ENCODE measurements at regions not wholly inside any gene's neighbourhood (a gene's known extent, or its start where the extent isn't known, plus 50 kb on each side); places are given as distances from the start of the nearest gene placed in this dataset.

DNA sequence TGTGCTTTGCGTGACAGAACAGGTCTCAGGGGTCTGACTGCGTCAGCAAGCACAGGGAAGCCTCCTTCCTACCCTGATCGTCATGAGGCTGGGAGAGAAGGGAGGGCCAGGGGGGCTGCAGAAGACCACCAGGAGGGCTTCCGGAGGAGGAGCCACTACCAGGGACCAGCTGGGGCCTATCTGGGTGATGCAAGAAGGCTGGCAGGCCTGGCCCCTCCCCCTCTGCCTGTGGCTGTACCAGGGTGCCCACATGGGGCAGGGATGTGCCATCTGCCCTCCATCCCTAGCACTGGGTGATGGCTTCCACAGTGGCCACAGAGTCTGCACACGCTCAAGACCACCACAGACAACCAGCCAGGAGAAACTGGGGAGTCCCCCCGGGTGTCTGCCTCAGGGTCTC lies 116.4 kb upstream of the NKX1-1 start:
- DNase-seq: no peak

DNA sequence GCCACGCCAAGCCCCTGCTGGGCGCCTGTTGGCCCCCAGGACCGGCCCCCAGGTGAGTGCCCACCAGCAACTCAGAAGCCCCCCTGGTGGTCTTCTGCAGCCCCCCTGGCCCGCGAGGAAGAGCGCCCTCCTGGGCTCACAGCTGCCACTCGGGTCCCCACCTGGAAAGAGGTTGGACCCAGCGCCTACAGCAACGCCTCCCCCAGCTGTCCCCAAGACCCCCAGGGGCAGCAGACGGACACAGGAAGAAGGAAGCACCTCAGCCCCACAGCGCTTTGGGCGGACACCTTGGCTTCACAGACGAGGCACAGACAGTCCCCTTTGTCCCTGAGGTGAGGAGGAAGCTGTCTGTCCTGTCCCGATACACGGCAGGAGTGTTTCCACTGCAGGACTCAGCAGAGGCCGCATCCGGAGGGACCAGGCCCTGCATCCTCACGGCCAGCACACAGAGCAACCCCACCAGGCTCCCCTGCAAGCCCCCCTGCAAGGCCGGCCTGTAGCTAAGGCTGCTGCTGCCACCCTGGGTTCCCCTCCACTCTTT lies 115.6 kb upstream of the NKX1-1 start:
- peak; percentile 13 for DNase-seq

DNA sequence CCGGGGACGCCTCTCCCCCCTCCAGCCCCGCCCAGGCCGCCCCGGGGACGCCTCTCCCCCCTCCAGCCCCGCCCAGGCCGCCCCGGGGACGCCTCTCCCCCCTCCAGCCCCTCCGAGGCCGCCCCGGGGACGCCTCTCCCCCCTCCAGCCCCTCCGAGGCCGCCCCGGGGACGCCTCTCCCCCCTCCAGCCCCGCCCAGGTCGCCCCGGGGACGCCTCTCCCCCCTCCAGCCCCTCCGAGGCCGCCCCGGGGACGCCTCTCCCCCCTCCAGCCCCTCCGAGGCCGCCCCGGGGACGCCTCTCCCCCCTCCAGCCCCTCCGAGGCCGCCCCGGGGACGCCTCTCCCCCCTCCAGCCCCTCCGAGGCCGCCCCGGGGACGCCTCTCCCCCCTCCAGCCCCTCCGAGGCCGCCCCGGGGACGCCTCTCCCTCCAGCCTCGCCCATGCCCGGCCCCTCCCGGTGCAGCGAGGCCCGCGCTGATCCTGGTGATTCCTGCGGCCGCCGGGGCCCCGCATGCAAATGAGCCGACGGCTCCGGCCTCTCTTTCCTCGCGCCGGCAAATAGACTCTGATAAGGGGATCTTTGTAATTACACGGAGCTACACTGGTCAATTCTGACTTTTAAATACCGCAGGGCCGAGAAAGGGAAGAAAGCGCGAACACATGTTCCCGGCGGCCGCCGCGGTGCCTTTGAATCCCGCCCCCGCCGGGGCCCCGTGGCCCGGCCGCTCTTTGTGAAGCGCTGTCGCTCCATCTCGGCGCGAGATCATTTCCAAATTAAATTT lies 114.7 kb upstream of the NKX1-1 start:
- peak; percentile 22 for DNase-seq

DNA sequence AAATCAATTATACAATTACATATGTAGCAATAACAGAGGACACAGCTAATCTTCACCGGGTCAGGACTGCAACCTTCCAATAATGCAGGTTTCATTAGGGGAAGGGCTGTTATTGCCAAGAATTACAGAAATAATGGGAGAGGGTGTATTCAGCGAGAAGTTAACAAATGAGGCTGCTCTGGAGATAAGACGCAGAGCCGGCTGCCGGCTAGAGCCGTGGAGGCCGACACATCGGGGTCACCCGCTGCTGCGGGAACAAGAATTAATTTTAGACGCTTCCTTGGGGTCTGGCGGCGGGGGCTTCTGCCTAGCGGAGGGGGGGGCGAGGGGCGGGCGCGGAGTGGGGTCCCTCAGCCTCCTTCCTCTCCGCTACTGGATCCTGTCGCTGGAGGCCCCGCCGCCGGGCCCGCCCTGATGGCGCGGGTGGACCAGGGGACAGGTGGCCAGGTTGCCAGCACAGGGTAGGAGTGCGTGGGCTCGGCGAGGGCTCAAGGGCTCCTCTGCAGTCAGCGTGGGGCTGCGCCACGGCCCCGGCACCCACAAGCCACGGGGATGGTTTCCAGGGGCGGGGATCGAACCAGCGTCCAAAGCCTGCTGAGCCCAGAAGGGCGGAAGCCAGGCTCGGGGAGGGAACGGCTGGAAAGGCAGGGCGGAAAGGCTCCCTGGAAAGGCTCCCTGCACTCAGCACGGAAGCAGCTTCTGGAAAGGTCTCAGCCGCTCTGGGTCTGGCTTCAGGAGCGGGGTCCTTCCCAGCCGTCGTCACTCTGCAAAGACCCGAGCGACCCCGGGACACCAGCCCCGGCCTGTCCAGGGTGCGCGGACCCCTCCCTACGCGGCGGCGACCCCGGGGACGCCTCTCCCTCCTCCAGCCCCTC lies 113.8 kb upstream of the NKX1-1 start:
- peak; percentile 13 for DNase-seq

DNA sequence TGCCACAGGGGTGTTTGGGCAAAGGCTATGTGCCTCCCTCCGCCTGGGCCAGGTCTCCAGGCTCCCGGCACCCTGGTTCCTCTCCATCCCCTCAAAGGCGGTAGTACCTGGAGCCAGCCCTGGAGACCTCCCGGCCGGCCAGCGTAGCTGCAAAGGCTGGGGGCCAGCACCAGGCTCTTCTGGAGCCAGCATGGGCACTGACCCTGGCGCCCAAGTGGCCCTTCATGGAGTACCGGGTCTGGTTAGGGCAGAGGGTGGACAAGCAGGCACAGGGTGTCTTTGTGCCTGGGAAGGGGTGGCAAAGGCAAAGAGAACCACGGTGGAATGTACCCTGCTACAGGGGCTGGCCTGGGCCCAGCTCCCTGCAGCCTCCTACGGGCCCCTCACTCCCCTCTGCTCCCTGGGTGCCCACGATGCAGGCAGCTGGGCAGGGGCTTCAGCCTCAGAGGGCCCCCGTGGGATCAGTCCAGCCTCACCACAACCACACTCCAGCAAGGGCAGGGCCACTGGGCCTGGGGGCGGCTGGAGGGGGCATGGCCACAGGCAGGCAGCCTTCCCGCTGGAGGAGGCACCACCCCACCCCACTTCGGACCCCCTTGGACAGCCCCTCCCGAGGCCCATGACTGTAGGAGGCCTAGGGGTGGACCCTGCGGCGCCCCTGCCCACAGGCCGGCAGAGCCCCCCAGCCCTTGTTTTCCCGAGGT lies 112.9 kb upstream of the NKX1-1 start:
- no peak for DNase-seq

DNA sequence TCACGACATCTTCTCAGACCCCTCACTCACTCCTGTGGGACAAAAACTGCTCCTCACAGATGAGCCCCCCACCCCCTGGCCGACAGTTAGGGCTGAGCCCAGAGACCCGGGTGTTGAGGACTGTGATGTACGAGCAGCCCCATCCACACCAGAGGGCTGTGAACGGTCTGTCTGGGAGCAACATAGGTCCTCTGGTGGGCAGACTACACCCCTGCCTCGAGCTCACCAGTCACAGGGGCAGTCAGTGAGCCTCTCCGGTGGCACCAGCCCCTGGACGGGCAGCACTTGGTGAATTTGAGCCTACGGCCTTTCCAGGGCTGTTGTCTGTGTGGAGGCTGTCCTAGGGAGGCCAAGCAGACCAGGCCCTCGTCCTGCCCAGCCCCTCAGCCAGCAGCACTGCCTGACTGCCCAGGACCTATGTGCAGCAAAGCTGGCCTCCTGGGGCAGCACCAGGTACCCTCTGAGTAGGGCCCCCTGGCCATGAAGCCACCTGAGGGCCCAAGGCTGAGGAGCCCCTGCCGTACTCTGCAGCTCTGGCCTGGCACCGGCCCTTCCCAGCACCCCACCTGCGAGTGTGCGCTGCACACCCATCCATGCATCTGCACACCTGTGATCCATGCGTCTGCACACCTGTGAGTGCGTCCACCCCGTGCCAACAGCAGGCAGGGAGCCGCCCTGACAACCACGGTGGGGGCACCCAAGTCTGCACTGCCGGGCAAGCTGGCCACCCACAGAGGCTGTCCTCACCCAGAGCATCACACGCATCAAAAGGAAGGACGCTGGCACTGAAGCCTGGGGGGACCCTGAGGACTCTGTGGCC lies 111.6 kb upstream of the NKX1-1 start:
- no peak for DNase-seq

DNA sequence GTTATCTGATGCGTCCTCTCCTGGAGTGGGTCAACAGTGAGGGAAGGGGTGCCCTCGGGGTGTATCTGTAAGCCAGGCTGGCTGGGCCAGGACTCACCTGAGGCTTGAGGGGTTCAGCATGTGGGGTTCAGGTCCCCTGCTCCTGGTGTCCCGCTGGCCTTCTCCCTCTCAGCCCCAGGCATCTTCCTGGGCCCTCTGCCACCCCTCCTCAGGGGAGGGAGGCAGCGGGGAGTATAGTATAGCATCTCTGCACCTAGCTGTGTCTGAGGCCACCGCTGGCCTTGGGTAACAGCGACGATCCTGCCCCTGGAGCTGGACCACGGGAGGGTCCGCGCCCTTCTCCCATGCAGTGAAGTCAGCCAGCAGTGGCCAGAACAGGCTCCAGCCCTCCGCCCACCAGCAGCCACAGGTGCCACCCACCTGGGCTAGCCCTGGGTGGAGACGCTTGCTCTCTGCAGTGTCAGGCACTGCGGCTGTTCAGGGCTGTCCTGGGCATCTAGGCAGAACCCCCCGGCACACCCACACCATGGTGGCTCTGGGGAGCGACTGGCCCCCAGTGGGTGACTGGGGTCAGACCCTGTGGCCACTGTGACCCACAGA lies 110.7 kb upstream of the NKX1-1 start:
- no peak for DNase-seq

DNA sequence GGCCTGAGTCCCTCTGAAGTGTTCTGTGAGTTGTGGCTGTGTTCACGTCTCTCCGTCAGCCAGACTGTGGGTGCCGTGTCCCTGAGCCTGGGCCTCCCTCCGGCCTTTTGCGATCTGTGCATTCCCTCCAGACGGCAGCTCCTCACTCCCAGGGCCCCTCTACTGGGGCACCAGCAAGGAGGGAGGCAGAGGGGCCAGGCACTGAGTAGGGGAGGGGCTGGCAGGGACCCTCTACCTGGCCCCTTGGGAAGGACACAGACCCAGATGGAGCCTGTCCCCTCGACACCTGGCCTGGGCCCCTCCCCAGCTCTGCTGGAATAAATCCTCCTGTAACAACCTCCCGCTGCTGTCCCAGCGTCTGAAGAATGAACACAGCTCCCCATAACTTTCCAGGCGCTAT lies 110.0 kb upstream of the NKX1-1 start:
- DNase-seq: no peak

DNA sequence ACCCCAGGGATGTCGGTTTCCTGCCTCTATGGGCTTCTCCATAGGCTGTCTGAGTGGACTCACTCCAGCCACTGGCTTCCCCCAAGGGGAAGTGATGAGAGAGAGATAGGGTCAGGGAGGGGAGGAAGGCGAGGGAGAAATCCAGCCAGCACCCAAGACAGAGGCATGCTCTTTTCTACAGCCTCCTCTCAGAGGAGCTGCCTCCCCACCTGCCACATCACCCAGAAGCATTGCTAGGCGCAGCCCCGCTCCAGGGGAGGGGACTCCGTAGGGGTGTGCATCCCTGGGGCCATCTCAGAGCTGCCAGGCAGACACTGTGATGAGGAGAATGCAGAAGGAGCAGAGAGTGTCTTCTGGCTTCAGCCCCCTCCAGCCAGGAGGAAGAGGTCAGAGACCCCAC lies 109.5 kb upstream of the NKX1-1 start:
- DNase-seq: no peak

DNA sequence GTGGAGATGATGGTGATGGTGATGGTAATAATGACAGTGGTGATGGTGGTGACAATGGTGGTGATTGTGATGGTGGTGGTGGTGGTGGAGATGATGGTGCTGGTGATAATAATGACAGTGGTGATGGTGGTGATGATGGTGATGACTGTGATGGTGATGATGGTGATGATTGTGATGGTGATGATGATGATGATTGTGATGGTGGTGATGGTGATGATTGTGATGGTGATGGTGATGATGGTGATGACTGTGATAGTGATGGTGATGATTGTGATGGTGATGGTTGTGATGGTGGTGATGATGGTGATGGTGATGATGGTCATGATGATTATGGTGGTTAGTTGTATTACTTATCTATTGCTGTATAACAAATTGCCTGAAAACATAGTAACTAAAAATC lies 108.9 kb upstream of the NKX1-1 start:
- no peak for DNase-seq

DNA sequence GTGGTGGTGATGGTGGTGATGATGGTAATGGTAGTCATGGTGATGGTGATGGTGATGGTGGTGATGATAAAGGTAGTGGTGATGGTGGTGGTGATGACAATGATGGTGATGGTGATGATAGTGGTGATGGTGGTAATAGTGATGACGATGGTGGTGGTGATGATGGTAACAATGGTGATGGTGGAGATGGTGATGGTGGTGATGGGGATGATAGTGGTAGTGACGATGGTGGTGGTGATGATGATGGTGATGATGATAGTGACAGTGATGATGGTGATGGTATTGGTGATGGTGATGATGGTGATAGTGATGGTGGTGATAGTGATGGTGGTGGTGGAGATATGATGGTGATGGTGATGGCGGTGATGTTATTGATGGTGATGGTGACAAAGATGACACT lies 108.4 kb upstream of the NKX1-1 start:
- DNase-seq: no peak

DNA sequence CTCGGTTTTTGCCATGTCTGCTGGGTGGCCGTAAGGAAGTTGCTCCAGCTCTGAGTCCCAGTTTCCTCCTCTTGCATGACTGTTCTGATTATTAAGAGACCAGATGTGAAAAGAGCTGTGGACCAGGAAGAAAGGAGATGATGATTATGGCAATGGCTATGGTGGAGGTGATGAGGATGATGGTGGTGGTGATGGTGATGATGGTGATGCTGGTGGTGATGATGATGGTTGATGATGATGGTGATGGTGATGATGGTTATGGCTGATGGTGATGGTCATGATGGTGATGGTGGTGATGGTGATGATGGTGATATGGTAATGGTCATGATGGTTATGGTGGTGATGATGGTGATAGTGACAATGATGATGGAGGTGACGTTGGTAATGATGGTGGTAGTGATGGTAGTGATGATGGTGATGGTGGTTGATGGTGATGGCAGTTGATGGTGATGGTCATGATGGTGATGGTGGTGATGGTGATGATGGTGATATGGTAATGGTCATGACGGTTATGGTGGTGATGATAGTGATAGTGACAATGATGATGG lies 107.8 kb upstream of the NKX1-1 start:
- DNase-seq: no peak

DNA sequence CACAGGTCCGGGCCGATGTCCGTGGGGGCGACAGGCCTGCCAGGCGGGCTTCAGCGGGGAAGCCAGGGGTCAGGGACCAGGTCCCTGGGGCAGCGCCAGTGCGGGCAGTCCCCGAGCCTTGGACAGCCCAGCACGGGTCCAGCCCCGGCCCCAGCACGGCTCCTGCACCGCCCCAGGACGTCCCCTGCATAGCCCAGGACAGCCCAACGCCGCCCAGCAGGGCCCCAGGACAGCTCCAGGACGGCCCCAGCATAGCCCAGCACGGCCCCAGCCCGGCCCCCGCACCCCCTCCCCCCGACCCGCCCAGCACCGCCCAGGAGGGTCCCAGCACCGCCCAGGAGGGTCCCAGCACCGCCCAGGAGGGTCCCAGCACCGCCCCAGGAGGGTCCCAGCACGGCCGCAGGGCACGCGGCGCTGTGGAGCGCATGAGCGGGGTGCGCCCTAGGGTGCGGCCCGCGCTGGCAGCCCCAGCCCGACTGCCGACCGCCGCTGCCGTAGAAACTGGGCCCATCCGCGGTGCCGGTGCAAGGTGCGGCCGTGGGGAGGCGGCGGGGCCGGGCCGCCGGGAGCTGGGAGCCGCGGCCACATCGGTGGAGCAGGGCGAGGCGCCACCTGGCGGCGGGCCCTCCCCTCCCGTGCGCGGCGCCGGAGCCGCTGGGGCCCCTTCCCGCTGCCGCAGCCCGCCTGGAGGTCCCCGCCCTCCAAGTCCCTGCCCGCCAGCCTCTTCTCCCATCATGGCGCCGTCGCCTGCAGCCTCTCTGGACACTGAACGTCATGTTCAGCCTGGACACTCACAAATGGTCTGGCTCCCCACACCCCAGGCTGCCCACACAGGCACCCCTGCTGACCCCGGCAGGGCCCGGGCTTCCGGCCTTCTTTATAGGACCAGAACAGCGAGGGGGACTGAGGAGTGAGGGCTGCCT lies 106.8 kb upstream of the NKX1-1 start:
- DNase-seq: peak; percentile 43

DNA sequence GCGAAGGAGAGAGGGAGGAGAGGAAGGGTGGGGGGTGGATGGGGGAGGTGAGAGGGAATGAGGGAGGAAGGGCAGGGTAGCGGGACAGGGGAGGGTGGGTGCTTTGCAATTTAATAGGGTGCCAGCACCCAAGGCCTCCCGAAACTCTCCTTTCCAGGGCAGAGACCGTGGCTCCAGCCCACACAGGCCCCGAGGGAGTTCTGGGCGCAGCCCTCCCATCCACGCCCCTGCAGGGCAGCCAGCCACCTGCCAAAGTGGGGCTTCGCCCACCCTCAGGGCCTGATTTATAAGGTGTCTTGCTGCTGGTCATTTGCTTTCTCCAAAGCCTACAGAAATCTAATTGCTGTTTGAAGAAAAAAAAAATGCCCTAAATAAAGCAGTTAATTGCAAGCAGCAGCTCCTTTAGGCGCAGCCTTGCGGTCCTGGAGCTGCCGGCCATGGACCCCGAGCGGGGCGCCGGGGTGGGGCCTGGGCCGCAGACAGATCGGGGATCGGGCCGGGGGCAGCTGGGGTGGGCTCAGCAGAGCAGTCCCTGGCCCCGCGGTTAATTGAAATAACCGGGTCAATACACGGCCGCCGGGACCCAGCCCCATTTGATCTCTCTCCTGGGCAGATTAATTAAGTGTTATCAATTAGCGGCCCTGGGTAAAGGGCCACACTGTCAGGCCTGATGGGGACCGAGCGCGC lies 106.0 kb upstream of the NKX1-1 start:
- no peak for DNase-seq

DNA sequence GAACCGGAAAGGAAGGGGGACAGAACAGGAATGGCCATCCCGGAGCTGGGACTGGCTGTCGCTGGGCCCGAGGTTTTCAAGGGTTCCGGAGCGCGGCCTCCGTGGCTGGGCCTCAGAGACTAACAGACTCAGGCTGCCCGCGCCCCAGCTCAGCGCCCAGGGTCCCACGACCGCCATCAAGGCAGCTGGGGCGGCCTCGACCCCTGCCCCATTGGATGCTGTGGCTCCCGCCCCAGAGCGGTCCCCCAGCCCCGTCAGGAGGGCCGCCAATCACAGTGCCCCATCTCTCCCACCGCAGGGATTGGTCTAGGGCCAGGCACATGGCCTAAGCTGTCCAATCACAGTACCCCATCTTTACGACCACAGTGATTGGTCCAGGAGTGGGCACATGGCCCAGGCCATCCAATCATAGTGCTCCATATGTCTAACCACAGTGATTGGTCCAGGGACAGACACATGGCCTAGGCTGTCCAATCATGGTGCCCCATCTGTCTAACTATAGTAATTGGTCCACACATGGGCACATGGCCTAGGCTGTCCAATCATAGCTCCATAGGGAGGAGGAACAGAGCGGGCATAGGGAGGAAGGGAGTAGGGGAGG lies 105.3 kb upstream of the NKX1-1 start:
- DNase-seq: no peak

DNA sequence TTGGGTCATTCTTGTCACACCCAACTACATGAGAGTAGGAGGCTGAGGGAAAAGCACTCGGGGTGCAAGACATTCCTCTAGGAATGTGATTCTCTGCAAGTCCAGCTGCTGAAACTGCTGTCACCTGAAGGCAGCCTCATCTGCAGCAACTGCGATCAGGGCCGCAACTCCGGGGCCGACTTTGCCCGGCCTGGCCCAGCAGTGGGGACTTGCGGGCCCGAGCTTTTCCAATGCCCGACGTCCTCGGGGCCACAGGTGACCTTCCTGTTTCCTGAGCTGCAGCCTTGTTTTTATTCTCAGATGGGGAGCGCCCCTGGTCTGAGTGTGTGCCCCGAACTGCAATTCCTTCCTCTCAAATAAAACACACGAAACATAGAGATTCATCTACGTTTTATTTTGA lies 104.7 kb upstream of the NKX1-1 start:
- DNase-seq: no peak

DNA sequence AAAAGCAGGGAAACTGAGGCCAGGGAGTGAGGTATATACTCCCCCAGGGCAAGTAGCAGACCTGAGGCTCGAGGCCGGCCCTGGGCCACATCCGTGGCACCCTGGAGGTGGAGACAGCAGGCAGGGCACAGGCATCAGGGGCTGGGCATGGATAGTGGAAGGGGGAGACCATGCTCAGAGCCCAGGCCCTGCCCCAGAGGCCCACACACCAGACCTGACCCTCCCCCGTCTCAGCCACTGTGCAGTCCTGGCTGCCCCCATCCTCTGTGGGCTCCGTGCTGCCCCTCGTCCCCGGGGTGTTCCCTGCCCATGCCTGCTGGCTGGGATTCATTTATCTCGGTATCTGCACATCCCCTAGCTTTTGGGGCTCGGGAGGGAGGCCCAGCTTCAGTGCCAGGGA lies 103.1 kb upstream of the NKX1-1 start:
- peak; percentile 13 for DNase-seq

DNA sequence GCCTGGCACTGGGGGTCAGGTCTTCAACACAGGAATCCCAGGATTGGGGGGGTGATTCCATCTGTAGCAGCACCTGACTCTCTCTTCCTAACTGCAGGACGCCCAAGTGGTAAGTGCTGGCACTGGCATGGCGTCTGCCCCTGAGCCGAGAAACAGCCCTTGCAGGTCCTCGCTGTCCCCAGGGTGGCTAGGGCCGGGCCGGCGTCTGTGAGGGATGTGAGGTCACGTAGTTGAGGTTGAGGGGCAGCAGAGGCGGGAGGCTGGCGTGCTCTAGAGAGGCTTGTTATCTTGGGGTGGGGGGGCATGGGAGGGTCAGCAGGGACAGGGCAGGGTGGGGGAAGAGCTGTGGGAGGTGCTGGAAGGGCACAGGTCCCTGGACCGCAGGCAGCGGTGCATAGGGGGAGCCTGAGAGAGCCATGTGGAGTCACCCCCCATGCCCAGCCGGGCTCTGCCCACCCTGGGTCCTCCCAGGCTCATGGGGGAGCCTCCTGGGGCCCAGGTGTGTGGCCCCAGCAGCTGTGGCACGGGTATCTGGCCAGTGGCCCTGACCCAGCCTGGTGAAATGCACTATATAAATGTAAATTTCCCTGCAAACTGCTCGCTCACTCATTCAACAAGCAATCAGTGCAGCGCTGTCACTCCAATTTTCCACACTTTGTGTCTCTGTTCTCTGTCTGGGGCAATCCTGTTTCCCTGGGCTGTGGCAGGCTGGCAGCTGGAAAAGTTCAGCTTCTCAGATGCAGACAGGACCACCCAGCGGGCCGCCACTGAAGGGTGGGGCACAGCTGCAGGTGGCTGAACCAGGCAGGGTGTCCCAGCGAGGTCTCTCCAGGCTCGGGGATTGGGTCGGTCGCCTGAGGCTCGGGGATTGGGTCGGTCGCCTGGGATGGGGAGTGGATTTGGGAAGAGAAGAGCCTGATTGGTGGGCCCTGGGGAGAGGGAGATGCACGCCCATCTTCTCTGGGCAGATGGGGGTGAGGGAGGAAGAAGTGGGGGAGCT lies 102.2 kb upstream of the NKX1-1 start:
- DNase-seq: no peak
